ENCODE measurements at regions not wholly inside any gene's neighbourhood (a gene's known extent, or its start where the extent isn't known, plus 50 kb on each side); places are given as distances from the start of the nearest gene placed in this dataset.
"Not testable (repeated sequence)": the region's sequence is repeated elsewhere in the genome, so short reads cannot be mapped to it uniquely, and the experiment has no call there.

GRCh38 chrX:114519524-114519923 lies 64.4 kb upstream of the HTR2C start (continued):
- TF ChIP-seq SMAD3 (CRISPR knock-in tag; conservative IDR thresholded peaks at IDR 0.05) (no peak), CEBPG (CRISPR knock-in tag; IDR thresholded peaks at IDR 0.05) (no peak), CEBPG (tag; conservative IDR thresholded peaks at IDR 0.05 in 1 of 2, IDR thresholded peaks at IDR 0.05 in 1 of 2) (no peak), CREB3 (tag; conservative IDR thresholded peaks at IDR 0.05; ENCODE audit: low read depth) (no peak), SRF (CRISPR knock-in tag; IDR thresholded peaks at IDR 0.05) (no peak), MAFG (tag; conservative IDR thresholded peaks at IDR 0.05) (no peak), CEBPB (tag; IDR thresholded peaks at IDR 0.05) (no peak), ZBTB34 (CRISPR knock-in tag; IDR thresholded peaks at IDR 0.05) (no peak), ZNF121 (CRISPR knock-in tag; conservative IDR thresholded peaks at IDR 0.05) (no peak), ZNF143 (CRISPR knock-in tag; IDR thresholded peaks at IDR 0.05) (no peak)

DNA sequence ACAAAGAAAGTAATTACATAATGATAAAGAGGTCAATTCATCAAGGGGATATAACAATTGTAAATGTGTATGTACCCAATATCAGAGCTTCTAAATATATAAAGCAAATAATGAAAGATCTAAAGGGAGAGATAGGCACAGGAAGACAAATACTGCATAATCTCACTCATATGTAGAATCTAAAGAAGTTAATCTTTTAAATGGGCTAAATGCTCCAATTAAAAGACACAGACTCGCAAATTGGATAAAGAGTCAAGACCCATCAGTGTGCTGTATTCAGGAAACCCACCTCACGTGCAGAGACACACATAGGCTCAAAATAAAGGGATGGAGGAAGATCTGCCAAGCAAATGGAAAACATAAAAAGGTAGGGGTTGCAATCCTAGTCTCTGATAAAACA lies 63.2 kb upstream of the HTR2C start:
- H3K9ac ChIP-seq (ENCODE audit: insufficient read depth in 1 of 2, low read depth in 2 of 2, low read length in 2 of 2); DNase-seq (ENCODE audit: extremely low read depth in 1 of 4, low spot score in 3 of 4); H4K20me1 ChIP-seq (replicated peaks; ENCODE audit: control insufficient read depth, insufficient read depth, low read length); H2AFZ ChIP-seq (ENCODE audit: low read depth, low read length); ATAC-seq; H3K9me3 ChIP-seq (replicated peaks; ENCODE audit: control insufficient read depth, insufficient read depth, low read depth, low read length); H3K4me2 ChIP-seq (ENCODE audit: insufficient read depth, low read length); H3K9me1 ChIP-seq (ENCODE audit: control insufficient read depth, insufficient read depth, low read length); H3K79me2 ChIP-seq (ENCODE audit: control insufficient read depth, insufficient read depth, low read length); H3K4me3 ChIP-seq; CTCF ChIA-PET (ENCODE audit: low intra/inter-chr PET ratio); H3K36me3 ChIP-seq (ENCODE audit: control insufficient read depth, insufficient read depth, low read length); H3K27me3 ChIP-seq (ENCODE audit: control insufficient read depth in 2 of 2, insufficient read depth in 2 of 2, low read length in 2 of 2); BruUV-seq (replicated peaks); intact Hi-C loops (cut with micrococcal nuclease); POLR2A ChIA-PET; H3K4me1 ChIP-seq (replicated peaks in 1 of 2; ENCODE audit: control insufficient read depth in 2 of 2, insufficient read depth in 2 of 2, low read length in 2 of 2); in situ Hi-C loops (cut with MboI); FAIRE-seq; H3K27ac ChIP-seq (ENCODE audit: extremely low read depth, low read depth, low read length): not testable (repeated sequence)
- WGBS (ENCODE audit: insufficient coverage, low coverage, missing lambda C conversion rate): 0% methylated on average over 2 of the region's 2 CpGs
